ENCODE measurements at regions not wholly inside any gene's neighbourhood (a gene's known extent, or its start where the extent isn't known, plus 50 kb on each side); places are given as distances from the start of the nearest gene placed in this dataset.

DNA sequence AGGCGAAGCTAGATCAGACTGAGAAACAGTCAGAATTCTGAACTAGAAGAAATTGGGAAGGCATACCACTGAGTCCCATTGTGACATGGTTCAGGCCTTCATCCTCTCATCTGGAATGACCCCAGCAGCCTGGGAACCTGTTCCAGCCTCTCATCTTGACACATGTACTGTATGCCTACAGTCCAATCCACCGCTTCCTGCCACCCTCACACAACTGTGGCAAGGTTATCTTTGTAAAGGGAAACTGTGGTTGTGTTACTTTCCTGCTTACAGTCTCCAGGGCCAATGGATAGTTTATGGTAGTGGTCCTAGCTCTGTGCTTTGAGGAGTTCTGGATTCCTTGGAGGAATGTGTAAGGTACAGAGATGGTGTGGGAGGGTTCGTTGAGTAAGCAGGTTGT, 296.9 kb upstream of the TRIB2 start:
- no peaks in the 10 kb centered on the region for H3K36me3 ChIP-seq
- H3K9me3 ChIP-seq: no peaks in the 10 kb centered on the region
- H3K27me3 ChIP-seq: no peaks in the 10 kb centered on the region
- TF ChIP-seq, protein P1, sequence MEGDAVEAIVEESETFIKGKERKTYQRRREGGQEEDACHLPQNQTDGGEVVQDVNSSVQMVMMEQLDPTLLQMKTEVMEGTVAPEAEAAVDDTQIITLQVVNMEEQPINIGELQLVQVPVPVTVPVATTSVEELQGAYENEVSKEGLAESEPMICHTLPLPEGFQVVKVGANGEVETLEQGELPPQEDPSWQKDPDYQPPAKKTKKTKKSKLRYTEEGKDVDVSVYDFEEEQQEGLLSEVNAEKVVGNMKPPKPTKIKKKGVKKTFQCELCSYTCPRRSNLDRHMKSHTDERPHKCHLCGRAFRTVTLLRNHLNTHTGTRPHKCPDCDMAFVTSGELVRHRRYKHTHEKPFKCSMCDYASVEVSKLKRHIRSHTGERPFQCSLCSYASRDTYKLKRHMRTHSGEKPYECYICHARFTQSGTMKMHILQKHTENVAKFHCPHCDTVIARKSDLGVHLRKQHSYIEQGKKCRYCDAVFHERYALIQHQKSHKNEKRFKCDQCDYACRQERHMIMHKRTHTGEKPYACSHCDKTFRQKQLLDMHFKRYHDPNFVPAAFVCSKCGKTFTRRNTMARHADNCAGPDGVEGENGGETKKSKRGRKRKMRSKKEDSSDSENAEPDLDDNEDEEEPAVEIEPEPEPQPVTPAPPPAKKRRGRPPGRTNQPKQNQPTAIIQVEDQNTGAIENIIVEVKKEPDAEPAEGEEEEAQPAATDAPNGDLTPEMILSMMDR (IDR thresholded peaks at IDR 0.05): no peak
- TF ChIP-seq POLR2A (IDR thresholded peaks at IDR 0.05) (no peak), EP300 (IDR thresholded peaks at IDR 0.05) (no peak), POLR2AphosphoS5 (IDR thresholded peaks at IDR 0.05) (no peak)
- DNase-seq: no peak
- WGBS, 2 donors: 94 to 95% methylated on average over 3 of the region's 3 CpGs
- peaks cover 0 to 21% (median 9%) of the 10 kb centered on the region in 4 donors for H3K4me1 ChIP-seq
- no peak overlapping the region for H3K4me3 ChIP-seq
- peak overlapping the region in 3 of 4 donors; percentile 4 to 18 (median 5) for H3K27ac ChIP-seq
- intact Hi-C loops (cut with DNase I): loop anchor here (10.0 kb wide), 1 partner anchor 515 kb away; no protein-coding TSS in a partner anchor

GRCh38 chr2:12421046-12421445, 295.7 kb upstream of the TRIB2 start:
- DNase-seq: no peak
- no peaks in the 10 kb centered on the region for H3K27me3 ChIP-seq
- H3K36me3 ChIP-seq: no peaks in the 10 kb centered on the region
- TF ChIP-seq POLR2A (IDR thresholded peaks at IDR 0.05) (no peak), EP300 (IDR thresholded peaks at IDR 0.05) (no peak), POLR2AphosphoS5 (IDR thresholded peaks at IDR 0.05) (peak in 2 of 4 donors; percentile 12 to 19)
- TF ChIP-seq, protein P1 (IDR thresholded peaks at IDR 0.05): no peak
- peak overlapping the region in 2 of 4 donors; percentile 18 to 23 for H3K27ac ChIP-seq
- no peaks in the 10 kb centered on the region for H3K9me3 ChIP-seq
- intact Hi-C loops (cut with DNase I): loop anchor here (10.0 kb wide), 1 partner anchor 514 kb away; no protein-coding TSS in a partner anchor
- H3K4me1 ChIP-seq: peaks cover 0 to 26% (median 11%) of the 10 kb centered on the region in 4 donors
- no peak overlapping the region for H3K4me3 ChIP-seq
- 70 to 83% methylated on average over 3 of the region's 3 CpGs for WGBS, 2 donors

- no peak for DNase-seq
- Histone ChIP-seq H3K4me3 (no peak overlapping the region), H3K27me3 (no peaks in the 10 kb centered on the region), H3K4me1 (peaks cover 0 to 42% (median 23%) of the 10 kb centered on the region in 4 donors), H3K27ac (no peak overlapping the region), H3K9me3 (no peaks in the 10 kb centered on the region), H3K36me3 (no peaks in the 10 kb centered on the region)
- intact Hi-C loops (cut with DNase I): loop anchor here (10.0 kb wide), 1 partner anchor 511 kb away; no protein-coding TSS in a partner anchor
- WGBS, 2 donors: 91 to 98% methylated on average over 2 of the region's 2 CpGs
- TF ChIP-seq POLR2A (IDR thresholded peaks at IDR 0.05): no peak
- no peak for TF ChIP-seq POLR2AphosphoS5 (IDR thresholded peaks at IDR 0.05)
- TF ChIP-seq, protein P1 (IDR thresholded peaks at IDR 0.05): no peak
- no peak for TF ChIP-seq EP300 (IDR thresholded peaks at IDR 0.05)
Measured at GRCh38 chr2:12424219-12424618, 292.5 kb upstream of the TRIB2 start.

GRCh38 chr2:12424809-12425208, 291.9 kb upstream of the TRIB2 start:
- no peaks in the 10 kb centered on the region for H3K27me3 ChIP-seq
- no peaks in the 10 kb centered on the region for H3K36me3 ChIP-seq
- TF ChIP-seq, protein P1 (IDR thresholded peaks at IDR 0.05): no peak
- TF ChIP-seq POLR2AphosphoS5 (IDR thresholded peaks at IDR 0.05) (no peak), POLR2A (IDR thresholded peaks at IDR 0.05) (no peak), EP300 (IDR thresholded peaks at IDR 0.05) (no peak)
- intact Hi-C loops (cut with DNase I): loop anchor here (5.0 to 10.0 kb wide), 3 partner anchors 108 to 510 kb away; partner anchors contain the start of gene TRIB2
- no peak overlapping the region for H3K4me3 ChIP-seq
- H3K27ac ChIP-seq: peak overlapping the region in 1 of 4 donors; percentile 19
- DNase-seq: peak; percentile 84
- peaks cover 0 to 48% (median 29%) of the 10 kb centered on the region in 4 donors for H3K4me1 ChIP-seq
- no peaks in the 10 kb centered on the region for H3K9me3 ChIP-seq
- 85 to 95% methylated on average over 3 of the region's 3 CpGs for WGBS, 2 donors
